ENCODE measurements at regions not wholly inside any gene's neighbourhood (a gene's known extent, or its start where the extent isn't known, plus 50 kb on each side); places are given as distances from the start of the nearest gene placed in this dataset.
"Not testable (repeated sequence)": the region's sequence is repeated elsewhere in the genome, so short reads cannot be mapped to it uniquely, and the experiment has no call there.

- Mint-ChIP-seq H3K9me3 (no peaks in the 10 kb centered on the region), H3K27ac (no peak overlapping the region), H3K4me3 (peak overlapping the region in 1 of 8 donors; percentile 5), H3K4me1 (peaks cover 23 to 27% (median 26%) of the 10 kb centered on the region in 3 donors), H3K36me3 (no peaks in the 10 kb centered on the region), H3K27me3 (peaks cover 24 to 59% (median 43%) of the 10 kb centered on the region in 3 donors)
- no peak for ATAC-seq (ENCODE audit: low read depth in 2 of 2)
- no peak for DNase-seq
Observed at GRCh38 chr12:131219670-131220330, 266.1 kb downstream of the ADGRD1 start.

GRCh38 chr12:131220331-131220685 lies 266.6 kb downstream of the ADGRD1 start:
- ATAC-seq (ENCODE audit: low read depth in 2 of 2) (no peak), DNase-seq (no peak)
- Mint-ChIP-seq H3K27me3 (peaks cover 24 to 59% (median 43%) of the 10 kb centered on the region in 3 donors), H3K27ac (no peak overlapping the region), H3K4me1 (peaks cover 23 to 27% (median 26%) of the 10 kb centered on the region in 3 donors), H3K4me3 (no peak overlapping the region), H3K36me3 (no peaks in the 10 kb centered on the region), H3K9me3 (no peaks in the 10 kb centered on the region)

GRCh38 chr12:131221061-131221956 lies 267.6 kb downstream of the ADGRD1 start:
- H3K36me3 Mint-ChIP-seq, result no peaks in the 10 kb centered on the region
- H3K27me3 Mint-ChIP-seq, result peaks cover 24 to 55% (median 43%) of the 10 kb centered on the region in 3 donors
- H3K9me3 Mint-ChIP-seq, result no peaks in the 10 kb centered on the region
- peak overlapping the region in 1 of 8 donors; percentile 60 for H3K4me3 Mint-ChIP-seq
- ATAC-seq (ENCODE audit: low read depth in 2 of 2) (no peak), DNase-seq (no peak)
- H3K27ac Mint-ChIP-seq, result no peak overlapping the region
- peaks cover 23 to 27% (median 26%) of the 10 kb centered on the region in 3 donors for H3K4me1 Mint-ChIP-seq

- peak overlapping the region in 5 of 8 donors; percentile 45 to 78 (median 66) for H3K4me3 Mint-ChIP-seq
- peaks cover 23 to 27% (median 24%) of the 10 kb centered on the region in 3 donors for H3K4me1 Mint-ChIP-seq
- peak overlapping the region in 2 of 6 donors; percentile 48 to 64 for H3K27ac Mint-ChIP-seq
Observed at GRCh38 chr12:131221957-131222328, 268.2 kb downstream of the ADGRD1 start.

GRCh38 chr12:131222329-131223139 lies 268.8 kb downstream of the ADGRD1 start:
- Mint-ChIP-seq H3K36me3 (no peaks in the 10 kb centered on the region), H3K9me3 (no peaks in the 10 kb centered on the region), H3K27me3 (peaks cover 21 to 44% (median 33%) of the 10 kb centered on the region in 3 donors), H3K4me1 (peaks cover 19 to 25% (median 23%) of the 10 kb centered on the region in 3 donors), H3K4me3 (peak overlapping the region in 7 of 8 donors; percentile 45 to 78 (median 63)), H3K27ac (peak overlapping the region in 2 of 6 donors; percentile 48 to 64)
- DNase-seq (no peak), ATAC-seq (ENCODE audit: low read depth in 2 of 2) (peak in 1 of 2 donors; percentile 41)

More at GRCh38 chr12:131221957-131222328, 268.2 kb downstream of the ADGRD1 start:
- Mint-ChIP-seq H3K9me3 (no peaks in the 10 kb centered on the region), H3K27me3 (peaks cover 24 to 50% (median 39%) of the 10 kb centered on the region in 3 donors), H3K36me3 (no peaks in the 10 kb centered on the region)
- ATAC-seq (ENCODE audit: low read depth in 2 of 2), result no peak
- no peak for DNase-seq

- peaks cover 16 to 20% (median 18%) of the 10 kb centered on the region in 3 donors for H3K4me1 Mint-ChIP-seq
- no peak overlapping the region for H3K27ac Mint-ChIP-seq
- no peak overlapping the region for H3K4me3 Mint-ChIP-seq
- no peak for DNase-seq
- H3K36me3 Mint-ChIP-seq, result no peaks in the 10 kb centered on the region
- peaks cover 17 to 41% (median 25%) of the 10 kb centered on the region in 3 donors for H3K27me3 Mint-ChIP-seq
- no peaks in the 10 kb centered on the region for H3K9me3 Mint-ChIP-seq
- no peak for ATAC-seq (ENCODE audit: low read depth in 2 of 2)
Observed at GRCh38 chr12:131223171-131223761, 269.6 kb downstream of the ADGRD1 start.

- Mint-ChIP-seq H3K27me3 (peaks cover 13 to 38% (median 23%) of the 10 kb centered on the region in 3 donors), H3K9me3 (no peaks in the 10 kb centered on the region), H3K4me3 (no peak overlapping the region), H3K27ac (no peak overlapping the region), H3K36me3 (no peaks in the 10 kb centered on the region), H3K4me1 (peaks cover 13 to 17% (median 13%) of the 10 kb centered on the region in 3 donors)
- no peak for ATAC-seq (ENCODE audit: low read depth in 2 of 2)
- DNase-seq, result no peak
Observed at GRCh38 chr12:131223791-131224225, 270.1 kb downstream of the ADGRD1 start.

GRCh38 chr12:131224226-131225065 lies 270.7 kb downstream of the ADGRD1 start:
- Mint-ChIP-seq H3K27me3 (peaks cover 16 to 35% (median 29%) of the 10 kb centered on the region in 3 donors), H3K4me1 (peaks cover 10 to 17% (median 13%) of the 10 kb centered on the region in 3 donors), H3K27ac (peak overlapping the region in 1 of 6 donors; percentile 61)
- H3K9me3 Mint-ChIP-seq; ATAC-seq (ENCODE audit: low read depth in 2 of 2); H3K4me3 Mint-ChIP-seq; DNase-seq; H3K36me3 Mint-ChIP-seq: not testable (repeated sequence)

GRCh38 chr12:131225066-131225380 lies 271.3 kb downstream of the ADGRD1 start:
- not testable (repeated sequence) for H3K4me3 Mint-ChIP-seq; H3K27ac Mint-ChIP-seq; H3K36me3 Mint-ChIP-seq; DNase-seq; ATAC-seq (ENCODE audit: low read depth in 2 of 2); H3K9me3 Mint-ChIP-seq
- H3K27me3 Mint-ChIP-seq, result peaks cover 16 to 39% (median 34%) of the 10 kb centered on the region in 3 donors
- H3K4me1 Mint-ChIP-seq, result peaks cover 16 to 20% (median 16%) of the 10 kb centered on the region in 3 donors

GRCh38 chr12:131226345-131227265 lies 272.9 kb downstream of the ADGRD1 start:
- ATAC-seq (ENCODE audit: low read depth in 2 of 2), result no peak
- H3K4me3 Mint-ChIP-seq, result peak overlapping the region in 1 of 8 donors; percentile 5
- DNase-seq, result no peak
- H3K27me3 Mint-ChIP-seq, result peaks cover 11 to 42% (median 38%) of the 10 kb centered on the region in 3 donors
- no peak overlapping the region for H3K27ac Mint-ChIP-seq
- H3K4me1 Mint-ChIP-seq, result peaks cover 21 to 25% (median 25%) of the 10 kb centered on the region in 3 donors
- no peaks in the 10 kb centered on the region for H3K9me3 Mint-ChIP-seq
- H3K36me3 Mint-ChIP-seq, result no peaks in the 10 kb centered on the region

- not testable (repeated sequence) for DNase-seq; H3K4me3 Mint-ChIP-seq; H3K9me3 Mint-ChIP-seq; ATAC-seq (ENCODE audit: low read depth in 2 of 2); H3K27ac Mint-ChIP-seq; H3K36me3 Mint-ChIP-seq
- peaks cover 17 to 22% (median 18%) of the 10 kb centered on the region in 3 donors for H3K4me1 Mint-ChIP-seq
- peaks cover 10 to 35% (median 30%) of the 10 kb centered on the region in 3 donors for H3K27me3 Mint-ChIP-seq
Observed at GRCh38 chr12:131227641-131228040, 273.9 kb downstream of the ADGRD1 start.

All from naive B cell (primary cell).